Eye (tissue), 1 donor: ENCODE measurements at regions not wholly inside any gene's neighbourhood (a gene's known extent, or its start where the extent isn't known, plus 50 kb on each side); places are given as distances from the start of the nearest gene placed in this dataset.
"Not testable (repeated sequence)": the region's sequence is repeated elsewhere in the genome, so short reads cannot be mapped to it uniquely, and the experiment has no call there.

Source experiments
- DNase-seq: peaks from one replicate; pipeline ENCODE4 v3.0.0-alpha.2; 2015

DNA sequence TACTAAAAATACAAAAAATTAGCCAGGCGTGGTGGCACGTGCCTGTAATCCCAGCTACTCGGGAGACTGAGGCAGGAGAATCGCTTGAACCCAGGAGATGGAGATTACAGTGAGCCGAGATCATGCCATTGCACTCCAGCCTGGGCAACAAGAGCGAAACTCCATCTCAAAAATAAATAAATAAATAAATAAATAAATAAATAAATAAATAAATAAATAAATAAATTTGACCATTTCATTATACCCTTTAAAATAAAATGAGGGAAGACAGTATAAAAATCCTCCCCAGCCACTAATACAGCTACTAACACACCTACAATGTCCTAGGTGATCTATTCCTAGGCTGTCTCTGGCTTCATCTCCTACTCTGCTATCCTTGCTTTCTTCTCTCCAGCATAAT is 562.8 kb downstream of the ZBBX start:
- DNase-seq: not testable (repeated sequence)

DNA sequence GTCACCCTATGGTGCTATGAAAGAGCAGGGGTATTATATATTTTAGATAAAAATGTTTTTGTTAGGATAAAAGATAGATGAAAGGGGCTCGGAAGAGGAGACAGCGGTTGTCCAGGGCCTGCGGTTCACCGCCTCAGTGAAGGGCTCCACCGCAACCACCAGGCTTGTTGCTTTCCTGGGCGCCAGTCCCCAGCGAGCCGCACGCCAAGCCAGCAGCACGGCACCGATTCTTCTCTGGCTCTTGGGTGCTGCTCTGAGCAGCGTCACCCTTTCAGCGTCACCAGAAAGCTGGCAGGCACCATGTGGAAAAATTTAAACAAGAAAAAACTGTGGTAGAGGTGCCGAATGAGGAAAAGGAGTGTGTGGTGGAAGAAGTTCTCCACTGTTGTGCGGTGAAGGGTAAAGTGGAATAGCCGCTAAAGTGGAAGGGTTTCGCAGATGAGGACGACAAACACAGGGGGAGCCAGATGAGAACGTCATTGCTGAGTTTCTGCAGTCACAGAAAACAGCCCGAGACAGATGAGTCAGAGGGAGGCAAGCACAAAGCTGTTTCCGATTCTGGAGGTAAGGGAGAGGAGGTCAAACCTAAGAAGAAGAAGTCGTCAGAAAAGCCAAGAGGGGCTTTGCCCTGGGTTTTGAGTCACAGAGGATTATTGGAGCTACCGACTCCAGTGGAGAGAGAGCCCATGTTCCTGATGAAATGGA is 569.2 kb downstream of the ZBBX start:
- no peak for DNase-seq

DNA sequence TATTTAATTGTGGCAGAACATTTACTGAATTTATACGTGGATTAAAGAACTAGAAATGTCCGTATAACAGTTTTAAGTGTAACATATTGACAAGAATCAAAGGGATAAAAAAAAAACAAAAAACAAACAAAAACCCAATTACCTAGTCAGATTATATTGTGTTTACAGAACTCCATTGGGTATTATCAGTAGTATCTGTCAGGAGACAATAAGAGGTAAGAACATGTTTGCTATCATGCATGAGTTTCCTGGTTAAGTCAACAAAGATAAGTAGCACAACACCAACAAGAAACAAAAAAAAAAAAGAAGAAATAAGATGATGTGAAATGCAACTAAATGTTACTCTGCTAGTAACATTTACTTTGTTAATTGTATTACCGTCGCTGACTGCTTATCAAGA is 570.6 kb downstream of the ZBBX start:
- DNase-seq: no peak

DNA sequence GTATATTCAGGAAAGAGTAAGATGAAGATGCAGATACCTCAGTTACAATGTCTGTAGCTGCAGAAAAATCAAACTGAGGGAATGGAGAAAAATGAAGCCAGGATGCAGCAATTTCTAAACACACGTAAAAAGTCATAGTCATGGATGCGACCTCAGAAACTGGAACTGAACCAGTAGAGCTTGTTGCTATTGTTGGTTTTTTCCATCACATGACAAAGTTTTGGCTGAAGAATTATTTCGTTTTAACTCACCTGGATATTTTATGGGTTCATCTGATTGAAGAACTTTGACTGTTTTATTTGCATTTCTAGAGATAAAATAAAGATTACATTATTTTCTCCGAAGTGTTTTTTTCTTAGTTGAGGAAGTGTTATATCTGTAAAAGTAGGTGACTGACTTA is 591.2 kb downstream of the ZBBX start:
- no peak for DNase-seq

DNA sequence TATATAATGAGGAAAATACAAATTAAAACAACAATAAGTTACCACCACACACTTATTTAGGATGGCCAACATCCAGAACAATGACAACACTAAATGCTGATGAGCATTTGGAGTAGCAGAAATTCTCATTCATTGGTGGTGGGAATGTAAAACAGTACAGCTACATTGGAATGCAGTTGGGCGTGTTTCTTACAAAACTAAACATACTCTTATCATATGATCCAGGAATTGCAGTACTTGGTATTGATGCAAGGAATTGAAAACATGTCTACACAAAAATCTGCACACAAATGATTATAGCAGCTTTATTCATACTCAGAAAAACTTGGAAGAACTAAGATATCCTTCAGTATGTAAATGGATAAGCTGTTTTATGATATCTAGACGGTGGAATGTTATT is 594.2 kb downstream of the ZBBX start:
- DNase-seq: peak; percentile 17

DNA sequence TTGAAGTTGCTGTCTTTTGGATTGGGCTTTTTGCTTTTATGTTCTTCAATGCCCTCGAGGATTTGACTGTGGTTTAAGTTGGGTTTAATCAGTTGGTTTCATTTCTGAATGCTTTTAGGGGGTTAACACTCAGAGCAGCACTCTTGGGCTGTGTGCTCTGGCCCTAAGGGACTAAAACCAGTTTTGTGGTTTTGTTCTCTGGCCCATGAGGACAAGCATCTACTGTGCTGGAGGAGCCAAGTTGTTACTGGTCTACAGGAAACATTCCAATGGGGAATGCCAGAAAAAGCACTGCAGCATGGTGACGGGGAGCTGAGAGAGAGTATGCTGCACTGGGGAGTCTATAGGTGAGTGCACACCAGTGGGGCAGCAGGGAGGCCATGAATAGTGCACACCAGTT is 596.9 kb downstream of the ZBBX start:
- DNase-seq: no peak

DNA sequence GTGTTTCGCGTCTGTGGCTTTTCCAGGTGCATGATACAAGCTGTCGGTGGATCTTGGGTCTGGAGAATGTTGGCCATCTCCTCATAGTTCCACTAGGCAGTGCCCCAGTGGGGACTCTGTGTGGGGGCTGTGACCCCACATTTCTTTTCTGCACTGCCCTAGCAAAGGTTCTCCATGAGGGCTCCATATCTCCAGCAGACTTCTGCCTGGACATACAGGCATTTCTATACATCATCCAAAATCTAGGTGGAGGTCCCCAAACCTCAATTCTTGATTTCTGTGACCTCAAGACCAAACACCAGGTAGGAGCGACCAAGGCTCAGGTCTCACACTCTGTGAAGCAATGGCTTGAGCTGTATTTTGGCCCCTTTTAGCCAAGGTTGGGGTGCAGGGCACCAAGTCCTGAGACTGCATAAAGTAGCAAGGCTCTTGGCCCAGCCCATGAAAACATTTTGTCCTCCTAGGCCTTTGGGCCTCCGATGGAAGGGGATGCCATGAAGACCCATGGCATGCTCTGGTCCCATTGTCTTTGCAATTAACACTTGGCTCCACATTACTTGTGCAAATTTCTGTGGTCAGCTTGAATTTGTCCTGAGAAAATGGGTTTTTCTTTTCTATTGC is 615.3 kb downstream of the ZBBX start:
- no peak for DNase-seq

DNA sequence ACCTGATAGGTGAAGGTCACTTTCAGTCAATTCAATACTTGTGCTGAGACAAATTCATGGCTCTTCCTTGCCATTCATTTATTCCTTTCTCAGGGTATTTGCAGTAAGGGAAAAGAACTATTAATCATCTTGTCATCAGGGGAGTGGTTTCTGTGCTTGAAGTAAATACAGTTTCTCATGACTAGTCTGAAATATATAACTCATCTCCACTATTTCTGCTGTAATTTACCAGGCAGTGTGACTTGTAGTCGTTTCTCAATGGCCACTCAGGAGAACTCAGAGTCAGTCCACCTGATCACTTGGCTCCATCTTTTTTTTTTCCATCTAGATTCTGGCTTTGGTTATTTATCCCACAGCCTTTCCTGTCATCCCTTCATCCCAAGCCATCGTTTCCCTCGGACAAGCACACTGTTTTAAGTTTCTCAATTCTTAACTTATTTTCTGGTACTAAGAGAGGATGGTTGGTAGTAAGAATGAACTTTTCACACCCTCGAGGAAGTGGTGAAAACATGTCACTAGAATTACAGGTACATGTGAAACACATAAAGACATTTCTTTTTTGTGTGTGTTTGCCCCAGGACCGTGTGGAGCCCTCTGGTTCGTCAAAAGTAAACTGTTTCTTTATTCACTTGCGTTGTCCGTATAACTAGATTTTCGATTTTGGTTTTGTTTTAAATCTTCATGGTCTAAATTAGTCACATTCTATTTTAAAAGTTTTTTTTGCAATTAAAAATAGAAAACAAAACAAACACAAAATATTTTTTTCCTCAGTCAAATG is 620.2 kb downstream of the ZBBX start:
- no peak for DNase-seq

DNA sequence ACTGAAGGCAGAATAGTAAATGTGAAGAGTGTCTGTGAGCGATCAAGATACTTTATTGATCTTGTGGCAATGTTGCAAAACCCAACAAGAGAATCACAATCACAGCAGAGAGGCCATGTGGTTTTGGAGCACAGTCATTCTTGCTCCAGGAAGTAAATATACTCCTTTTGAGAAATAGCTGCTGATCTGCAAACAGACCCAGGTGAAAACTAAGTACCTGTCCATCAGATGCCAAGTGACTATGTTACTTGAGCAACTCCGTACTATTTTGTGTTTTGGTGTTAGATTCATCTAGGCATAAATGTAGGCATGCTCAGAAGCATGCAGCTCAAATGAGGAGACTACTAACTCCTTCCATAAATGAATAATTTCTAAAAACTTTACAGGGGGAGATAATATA is 627.9 kb downstream of the ZBBX start:
- DNase-seq: no peak

DNA sequence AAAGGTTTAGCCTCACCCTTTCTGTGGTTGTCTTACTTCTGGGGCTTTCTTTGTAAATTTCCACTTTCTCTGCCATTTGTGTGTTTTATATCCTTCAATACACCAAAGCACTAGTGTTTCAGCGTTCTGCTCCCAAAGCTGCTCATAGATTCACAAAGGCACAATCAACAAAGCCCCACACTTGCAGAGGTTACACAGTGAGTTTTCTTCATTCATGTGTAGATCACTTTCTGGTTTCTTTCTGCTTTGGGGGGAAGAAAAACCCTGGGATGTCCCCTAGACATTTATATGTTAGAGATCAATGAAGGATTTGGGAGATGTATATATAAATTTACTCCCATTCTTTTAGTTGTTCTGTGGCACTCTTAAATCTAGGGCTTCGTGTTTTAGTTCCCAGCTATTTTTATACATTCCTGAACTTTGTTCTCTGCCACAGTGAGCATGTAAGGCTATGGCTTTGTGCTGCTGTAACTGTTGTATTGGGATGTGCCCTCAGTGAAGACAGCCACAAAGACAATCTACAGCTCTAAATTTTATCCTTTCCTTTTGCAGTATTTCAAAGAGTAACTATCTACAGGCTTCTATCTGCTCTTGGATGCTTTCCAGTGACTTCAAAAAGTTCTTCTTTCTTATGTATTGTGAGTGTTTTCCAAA is 636.5 kb downstream of the ZBBX start:
- DNase-seq: no peak

DNA sequence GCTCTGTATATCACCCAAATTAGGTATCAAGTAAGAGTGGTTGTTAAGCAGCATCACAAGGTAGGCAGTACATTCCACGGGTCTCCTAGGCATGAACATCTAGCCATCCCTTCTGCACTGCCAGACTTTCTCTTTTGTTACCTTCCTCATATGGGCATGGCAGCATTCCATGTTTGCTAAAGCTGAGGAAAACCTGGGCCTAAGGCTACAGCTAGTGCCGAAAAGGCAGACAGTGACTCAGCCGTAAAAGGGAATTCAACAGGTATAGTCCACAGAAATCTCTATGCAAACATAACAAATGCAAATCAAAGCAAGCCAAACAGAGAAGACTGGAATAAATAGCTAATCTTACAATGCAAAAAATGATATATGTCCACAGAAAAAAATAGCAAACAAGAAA is 645.4 kb downstream of the ZBBX start:
- no peak for DNase-seq

DNA sequence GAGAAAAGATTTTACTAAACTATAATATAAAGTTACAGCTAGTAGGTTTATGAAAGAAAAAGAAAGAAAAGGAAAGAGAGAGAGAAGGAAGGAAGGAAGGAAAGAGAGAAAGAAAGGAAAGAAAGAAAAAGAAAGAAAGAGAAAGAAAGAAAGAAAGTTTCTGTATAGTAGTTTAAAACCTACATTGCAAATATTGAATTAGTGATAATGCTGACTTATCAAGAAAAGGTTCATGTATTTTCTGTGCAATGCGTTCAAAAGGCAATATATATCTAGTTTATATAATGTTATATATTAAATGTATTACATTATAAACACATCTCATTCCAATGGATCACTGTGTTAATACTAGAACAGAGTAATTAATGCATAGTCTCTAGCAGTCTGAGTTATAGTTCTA is 648.4 kb downstream of the ZBBX start:
- no peak for DNase-seq

DNA sequence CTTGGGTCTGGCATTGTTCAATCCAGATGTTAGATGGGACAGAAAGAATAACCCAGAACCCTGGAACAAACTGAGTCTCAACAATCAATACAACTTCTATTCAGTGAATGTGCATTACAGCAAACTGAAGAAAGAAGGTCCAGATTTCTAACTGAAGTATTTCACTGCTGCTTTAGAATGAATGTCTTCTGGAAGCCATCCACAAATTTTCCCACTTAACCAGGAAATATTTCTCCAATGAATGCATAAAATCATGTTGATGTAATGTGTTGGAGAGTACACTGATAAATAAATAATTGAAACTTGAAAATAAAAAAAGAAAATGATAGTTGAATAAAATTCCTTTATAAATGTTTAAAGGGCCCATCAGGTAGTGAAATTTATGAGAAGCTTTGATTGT is 658.6 kb downstream of the ZBBX start:
- no peak for DNase-seq

DNA sequence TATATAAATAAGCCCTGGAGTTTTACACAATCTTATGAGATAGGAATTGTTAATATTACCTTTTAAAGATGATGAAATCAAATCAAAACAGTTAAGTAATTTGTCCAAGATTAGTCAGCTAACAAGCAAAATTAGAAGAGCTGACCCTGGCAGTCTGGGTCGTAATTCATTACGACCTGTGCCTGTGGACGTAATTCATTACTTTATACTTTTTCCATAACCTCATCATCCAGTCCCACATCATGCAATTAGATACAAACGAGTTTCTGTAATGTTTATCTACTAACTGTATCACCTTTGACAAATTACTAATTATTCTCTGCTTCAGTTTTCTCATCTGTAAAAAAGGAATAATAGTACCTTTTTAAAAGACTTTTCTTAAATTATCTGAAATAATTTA is 665.9 kb downstream of the ZBBX start:
- no peak for DNase-seq

DNA sequence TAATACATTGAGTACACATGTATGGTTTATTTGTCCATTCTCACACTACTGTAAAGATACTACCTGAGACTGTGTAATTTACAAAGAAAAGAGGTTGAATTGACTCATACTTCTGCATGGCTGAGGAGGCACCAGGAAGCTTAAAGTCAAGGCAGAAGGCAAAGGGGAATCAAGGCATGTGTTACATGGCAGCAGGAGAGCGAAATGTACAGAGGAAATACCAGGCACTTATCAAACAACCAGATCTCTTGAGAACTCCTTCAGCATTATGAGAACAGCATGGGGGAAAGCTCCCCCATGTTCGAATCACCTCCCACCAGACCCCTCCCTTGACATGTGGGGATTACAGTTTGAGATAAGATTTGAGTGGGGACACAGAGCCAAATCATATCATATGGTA is 666.3 kb downstream of the ZBBX start:
- DNase-seq: no peak

DNA sequence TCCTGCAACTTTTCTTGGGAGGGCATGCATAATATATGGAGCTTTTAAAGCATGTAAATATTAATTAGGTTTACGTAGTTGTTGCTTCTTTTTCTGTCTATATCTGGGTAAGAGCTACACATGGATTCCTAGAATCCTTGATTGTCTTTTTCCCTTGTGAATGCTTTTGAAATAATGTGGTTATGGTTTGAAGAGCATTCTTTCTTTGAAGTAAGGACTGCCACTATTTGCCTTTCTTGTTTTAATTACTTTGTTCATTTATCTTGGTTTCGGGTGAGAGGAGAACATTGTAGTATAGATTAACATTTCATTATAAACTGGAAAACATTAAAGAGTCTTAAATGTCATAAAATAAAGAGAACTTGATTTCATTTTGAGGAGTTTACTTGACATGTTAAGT is 674.0 kb downstream of the ZBBX start:
- no peak for DNase-seq

DNA sequence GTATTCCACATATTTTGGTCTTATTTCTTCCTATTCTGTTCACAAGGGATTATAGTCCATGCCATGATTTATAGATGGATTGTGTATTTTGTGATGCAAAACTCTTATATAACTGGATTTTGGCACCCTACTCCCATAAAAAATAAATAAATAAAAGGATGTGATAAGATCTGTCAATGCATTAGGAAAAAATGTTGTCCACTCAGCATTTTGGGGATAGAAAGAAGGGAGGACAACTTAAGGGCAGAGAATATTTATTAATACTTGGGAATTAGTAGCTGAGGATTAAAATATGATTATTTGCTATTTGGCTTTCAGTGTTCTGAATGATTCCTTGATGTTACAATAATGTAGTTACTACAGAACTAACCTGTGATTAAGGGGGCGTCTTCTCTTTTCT is 682.6 kb downstream of the ZBBX start:
- DNase-seq: no peak

DNA sequence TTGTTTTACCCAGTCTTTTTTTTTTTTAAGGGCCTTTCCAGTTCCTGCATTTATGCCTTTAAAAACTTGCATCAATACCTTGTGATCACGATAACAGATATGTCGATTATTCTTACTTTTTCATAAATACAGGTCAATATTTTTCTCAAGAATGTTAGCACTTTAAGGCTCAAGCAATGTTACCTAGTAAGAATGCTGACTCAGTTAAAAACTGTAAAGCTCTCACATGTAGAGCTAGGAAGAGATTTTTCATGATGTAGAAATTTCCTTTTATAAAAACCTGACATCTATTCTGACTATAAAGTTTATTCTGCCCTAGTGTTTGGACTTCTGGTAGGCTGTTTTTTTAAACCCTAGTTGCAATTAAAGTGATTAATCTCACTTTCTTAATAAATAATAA is 684.0 kb downstream of the ZBBX start:
- DNase-seq: no peak

DNA sequence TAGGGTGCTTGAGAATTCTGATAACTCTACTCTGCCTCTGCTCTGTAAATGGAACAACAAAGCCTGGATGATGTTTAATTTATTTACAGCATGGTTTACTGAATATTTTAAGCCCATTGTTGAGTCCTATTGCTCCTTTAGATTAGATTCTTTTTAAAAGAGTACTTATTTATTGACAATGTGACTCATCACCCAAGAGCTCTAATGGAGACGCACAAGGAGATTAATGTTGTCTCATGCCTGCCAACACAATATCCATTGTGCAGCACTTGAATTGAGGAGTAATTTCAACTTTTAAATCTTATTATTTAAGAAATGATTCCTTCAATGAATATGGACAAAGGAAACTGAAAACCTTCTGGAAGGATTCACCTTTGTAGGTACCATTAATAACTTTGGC is 691.4 kb downstream of the ZBBX start:
- no peak for DNase-seq

DNA sequence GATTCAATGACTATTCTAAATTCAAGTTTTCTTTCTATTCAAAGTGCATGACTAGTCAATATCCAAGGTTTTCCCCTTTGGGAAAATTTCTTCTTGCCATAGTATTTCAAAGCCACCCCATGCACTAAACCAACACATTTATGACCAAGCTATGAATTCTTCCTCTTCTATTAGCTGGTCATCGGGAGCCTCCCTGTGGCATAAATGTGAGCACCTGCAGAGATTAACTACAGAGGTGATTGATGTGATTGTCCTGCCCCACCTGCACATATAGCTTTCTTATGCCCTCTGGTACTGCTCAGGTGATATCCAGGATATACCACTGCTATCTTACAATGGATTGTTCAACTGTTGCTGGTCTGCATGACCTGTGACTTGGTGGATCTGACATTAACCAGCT is 694.9 kb downstream of the ZBBX start:
- DNase-seq: no peak

DNA sequence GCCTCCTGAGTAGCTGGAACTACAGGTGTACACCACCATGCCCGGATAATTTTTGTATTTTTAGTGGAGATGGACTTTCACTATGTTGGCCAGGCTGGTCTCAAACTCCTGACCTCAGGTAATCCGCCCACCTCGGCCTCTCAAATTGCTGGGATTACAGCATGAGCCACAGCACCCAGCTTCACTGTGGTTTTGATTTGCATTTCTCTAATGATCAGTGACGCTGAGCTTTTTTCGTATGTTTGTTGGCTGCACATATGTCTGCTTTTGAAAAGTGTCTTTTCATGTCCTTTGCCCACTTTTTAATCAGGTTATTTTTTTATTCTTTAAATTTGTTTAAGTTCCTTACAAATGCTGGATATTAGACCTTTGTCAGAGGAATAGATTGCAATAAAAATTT is 696.0 kb downstream of the ZBBX start:
- DNase-seq: not testable (repeated sequence)

DNA sequence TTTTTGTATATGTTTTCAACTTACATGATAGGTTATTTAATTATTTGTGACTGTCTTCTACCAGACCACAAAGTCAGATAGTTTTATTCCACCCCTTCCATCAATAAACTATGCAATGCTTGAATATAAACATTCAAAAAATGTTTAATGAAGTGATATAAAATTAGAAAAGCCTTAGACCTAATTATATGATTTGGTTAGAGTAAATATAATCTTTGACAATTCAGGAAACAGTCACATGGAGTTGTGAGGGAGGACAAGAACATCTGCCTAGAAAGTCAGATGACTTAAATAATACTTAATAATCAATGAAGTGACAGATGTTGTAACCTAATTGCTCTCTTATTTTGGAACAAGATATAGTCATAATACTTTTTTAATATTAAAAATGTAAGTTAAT is 710.3 kb downstream of the ZBBX start:
- no peak for DNase-seq

DNA sequence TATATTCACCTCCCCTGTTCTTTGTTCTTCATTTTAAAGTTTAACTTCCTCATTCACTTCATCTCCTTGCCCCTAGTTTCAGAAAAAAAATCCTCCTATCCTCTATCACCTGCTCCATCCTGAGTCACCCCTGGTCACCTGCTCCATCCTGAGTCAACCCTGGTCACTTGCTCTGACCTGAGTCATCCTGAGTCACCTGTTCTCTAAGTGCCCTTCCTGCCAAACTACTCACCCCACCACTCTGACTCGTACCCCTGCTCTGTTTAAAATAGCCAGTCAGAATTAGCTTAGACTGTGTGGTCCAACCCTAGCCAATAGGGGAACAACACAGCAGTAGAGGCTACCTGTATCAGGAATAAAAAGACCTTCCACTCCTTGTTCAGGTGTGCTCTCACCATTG is 716.9 kb downstream of the ZBBX start:
- DNase-seq: no peak

DNA sequence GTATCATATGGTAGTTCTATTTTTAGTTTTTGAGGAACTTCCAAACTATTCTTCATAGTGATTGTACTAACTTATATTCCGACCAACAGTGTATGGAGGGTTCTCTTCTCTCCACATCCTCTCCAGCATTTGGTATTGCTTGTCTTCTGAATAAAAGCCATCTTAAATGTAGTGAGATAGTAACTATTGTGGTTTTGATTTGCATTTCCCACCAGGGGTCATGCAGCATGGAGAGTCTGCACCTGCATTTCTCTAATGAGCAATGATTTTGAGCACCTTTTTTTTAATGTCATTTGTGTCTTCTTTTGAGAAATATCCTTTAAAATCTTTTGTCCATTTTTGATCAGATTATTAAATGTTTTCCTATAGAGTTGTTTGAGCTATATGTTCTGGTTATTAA is 718.5 kb downstream of the ZBBX start:
- no peak for DNase-seq
